Spleen (tissue), 7 donors: ENCODE measurements at regions not wholly inside any gene's neighbourhood (a gene's known extent, or its start where the extent isn't known, plus 50 kb on each side); places are given as distances from the start of the nearest gene placed in this dataset.
"Not testable (repeated sequence)": the region's sequence is repeated elsewhere in the genome, so short reads cannot be mapped to it uniquely, and the experiment has no call there.

Source experiments
- POLR2A ChIP-seq, 3 donors: fragments of 450-650 bp; IDR thresholded peaks; one replicate each; pipeline ENCODE4 v1.5.1; 2017; ENCODE audit warnings: antibody characterized with exemption in 3 of 3, mild to moderate bottlenecking in 1 of 3
- TF ChIP-seq, protein P1 (sequence below), 11 experiments: fragments of 200-600 bp in 7 of 11; fragments of 450-650 bp in 4 of 11; sonication (generic) in 4 of 11; IDR thresholded peaks in 8 of 11; conservative IDR thresholded peaks in 3 of 11; 1 replicate in 7 of 11; 2 replicates in 4 of 11; pipeline versions ENCODE4 v1.4.0 to v1.8.0; 2016 to 2021; ENCODE audit warnings: antibody characterized with exemption in 11 of 11, inconsistent platforms in 4 of 11, mild to moderate bottlenecking in 1 of 11
- donor health status: DM: no; HTN: no; CAD: no; lungs with moderate emphysema.
- donor health status: DM: no; HTN: no; CAD: no.
- donor health status: DM: no; HTN: no; CAD: no.

DNA sequence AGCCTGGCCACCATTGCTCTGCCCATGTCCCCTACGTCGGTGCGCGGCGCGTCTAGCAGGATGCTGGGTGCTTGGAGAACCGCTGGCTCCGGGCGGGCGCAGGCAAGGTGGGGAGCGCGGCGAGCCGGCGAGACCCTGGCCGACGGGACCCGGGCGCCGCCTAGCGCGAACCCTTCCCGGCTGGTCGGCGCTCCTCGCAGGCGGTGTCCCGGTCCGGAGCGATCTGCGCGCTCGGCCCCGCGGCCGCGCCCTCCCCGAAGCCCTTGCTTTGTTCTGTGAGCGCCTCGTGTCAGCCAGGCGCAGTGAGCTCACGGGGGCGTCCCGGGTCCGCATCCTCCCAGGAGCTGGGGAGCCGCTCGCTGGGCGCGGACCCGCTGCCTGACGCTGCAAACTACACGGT, 219.1 kb upstream of the HSFY2 start:
- TF ChIP-seq, protein P1, sequence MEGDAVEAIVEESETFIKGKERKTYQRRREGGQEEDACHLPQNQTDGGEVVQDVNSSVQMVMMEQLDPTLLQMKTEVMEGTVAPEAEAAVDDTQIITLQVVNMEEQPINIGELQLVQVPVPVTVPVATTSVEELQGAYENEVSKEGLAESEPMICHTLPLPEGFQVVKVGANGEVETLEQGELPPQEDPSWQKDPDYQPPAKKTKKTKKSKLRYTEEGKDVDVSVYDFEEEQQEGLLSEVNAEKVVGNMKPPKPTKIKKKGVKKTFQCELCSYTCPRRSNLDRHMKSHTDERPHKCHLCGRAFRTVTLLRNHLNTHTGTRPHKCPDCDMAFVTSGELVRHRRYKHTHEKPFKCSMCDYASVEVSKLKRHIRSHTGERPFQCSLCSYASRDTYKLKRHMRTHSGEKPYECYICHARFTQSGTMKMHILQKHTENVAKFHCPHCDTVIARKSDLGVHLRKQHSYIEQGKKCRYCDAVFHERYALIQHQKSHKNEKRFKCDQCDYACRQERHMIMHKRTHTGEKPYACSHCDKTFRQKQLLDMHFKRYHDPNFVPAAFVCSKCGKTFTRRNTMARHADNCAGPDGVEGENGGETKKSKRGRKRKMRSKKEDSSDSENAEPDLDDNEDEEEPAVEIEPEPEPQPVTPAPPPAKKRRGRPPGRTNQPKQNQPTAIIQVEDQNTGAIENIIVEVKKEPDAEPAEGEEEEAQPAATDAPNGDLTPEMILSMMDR (IDR thresholded peaks at IDR 0.05 in 8 of 11, conservative IDR thresholded peaks at IDR 0.05 in 3 of 11), result not testable (repeated sequence)
- TF ChIP-seq POLR2A (IDR thresholded peaks at IDR 0.05), result not testable (repeated sequence)
